Right forelimb (tissue), 1 donor: ENCODE measurements at regions not wholly inside any gene's neighbourhood (a gene's known extent, or its start where the extent isn't known, plus 50 kb on each side); places are given as distances from the start of the nearest gene placed in this dataset.

Experiments used
- DNase-seq: peaks from one replicate; pipeline ENCODE4 v3.0.0-alpha.2; 2018

DNA sequence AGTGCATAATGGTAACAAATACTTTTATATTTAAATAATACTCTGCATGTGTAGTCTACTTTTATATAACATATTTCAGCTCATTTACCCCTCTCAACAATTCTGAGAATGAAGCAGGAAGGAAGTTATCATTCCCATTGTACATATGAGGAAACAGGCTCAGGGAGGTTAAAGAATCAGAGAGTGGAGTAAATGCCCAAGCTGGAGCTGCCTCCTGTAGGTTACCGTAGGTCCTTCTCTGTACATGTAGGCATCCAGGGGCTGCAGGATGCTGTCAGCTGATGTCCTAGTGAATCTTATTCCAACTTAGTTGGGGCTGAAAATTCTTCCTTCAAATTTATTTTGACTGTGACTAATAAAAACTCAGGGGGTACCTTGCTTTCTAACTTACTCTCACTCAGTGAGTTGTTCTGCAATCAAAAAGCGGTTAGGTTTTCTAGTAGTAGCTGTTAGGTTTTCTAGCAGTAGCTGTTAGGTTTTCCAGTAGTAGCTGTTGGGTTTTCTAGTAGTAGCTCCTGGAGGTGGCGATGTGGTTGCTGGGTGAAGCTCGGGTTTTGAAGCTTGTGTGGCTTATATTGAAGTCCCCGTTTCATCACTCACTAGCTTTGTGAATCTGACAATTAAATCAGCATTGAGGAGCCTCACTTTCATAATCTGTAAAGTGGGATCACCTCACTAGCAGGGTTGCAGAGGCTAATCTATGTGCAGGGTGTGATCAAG lies 357.0 kb downstream of the NR2F2 start:
- DNase-seq = no peak

DNA sequence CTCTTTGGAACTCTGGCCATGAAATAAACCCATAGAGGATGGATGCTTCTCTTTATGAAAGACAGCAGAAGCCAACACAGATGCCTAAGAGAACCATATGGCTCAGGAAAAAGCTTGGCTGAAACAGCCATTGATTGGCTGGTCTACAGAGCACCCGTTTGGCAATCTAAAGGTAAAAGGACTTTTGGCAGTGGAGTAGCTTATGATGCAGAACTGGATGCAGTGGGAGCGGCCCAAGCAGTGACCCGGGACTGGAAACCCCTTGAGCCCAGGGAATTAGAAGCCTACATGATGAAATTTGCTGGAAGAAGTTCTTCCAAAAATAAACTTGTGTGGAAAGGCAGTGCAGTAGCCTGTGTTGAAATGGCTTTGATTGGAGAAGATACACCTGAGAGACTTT lies 360.2 kb downstream of the NR2F2 start:
- no peak for DNase-seq

DNA sequence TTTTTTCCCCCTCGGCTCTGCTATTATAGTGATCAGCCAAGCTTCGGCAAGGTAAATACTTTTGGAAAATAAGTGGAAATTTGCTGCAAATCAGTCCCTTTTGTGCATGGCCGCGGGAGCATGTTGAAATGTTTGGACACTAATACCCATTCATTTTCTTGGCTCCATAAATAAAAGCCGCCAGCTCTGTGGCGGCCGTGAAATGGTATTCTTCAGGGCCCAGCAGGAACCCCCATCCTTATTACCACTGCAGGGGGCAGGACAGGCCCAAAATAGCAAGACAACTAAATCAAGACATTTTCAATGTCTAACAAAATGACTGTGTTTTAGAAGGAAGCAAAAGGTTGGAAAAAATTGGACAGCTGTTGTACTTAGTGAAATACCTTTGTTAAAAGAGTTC lies 362.3 kb downstream of the NR2F2 start:
- no peak for DNase-seq

DNA sequence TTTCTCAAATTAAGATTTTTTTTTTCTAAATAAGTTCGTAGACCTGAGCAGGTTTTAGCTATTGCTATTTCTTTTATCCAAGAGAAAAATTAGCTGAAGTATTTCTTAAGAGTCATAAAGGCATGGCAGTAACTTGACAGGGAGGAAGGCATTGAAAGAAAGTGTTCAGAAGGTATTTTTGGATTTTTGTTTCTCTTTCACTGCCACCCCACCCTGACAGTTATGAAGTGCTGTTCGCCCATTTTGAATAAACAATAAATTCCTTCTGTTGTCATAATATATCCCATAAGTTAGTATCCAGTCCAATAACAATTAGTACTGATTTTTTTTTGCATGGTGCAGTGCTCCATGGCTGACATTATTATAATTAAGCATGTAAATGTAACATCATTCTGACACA lies 363.0 kb downstream of the NR2F2 start:
- no peak for DNase-seq

DNA sequence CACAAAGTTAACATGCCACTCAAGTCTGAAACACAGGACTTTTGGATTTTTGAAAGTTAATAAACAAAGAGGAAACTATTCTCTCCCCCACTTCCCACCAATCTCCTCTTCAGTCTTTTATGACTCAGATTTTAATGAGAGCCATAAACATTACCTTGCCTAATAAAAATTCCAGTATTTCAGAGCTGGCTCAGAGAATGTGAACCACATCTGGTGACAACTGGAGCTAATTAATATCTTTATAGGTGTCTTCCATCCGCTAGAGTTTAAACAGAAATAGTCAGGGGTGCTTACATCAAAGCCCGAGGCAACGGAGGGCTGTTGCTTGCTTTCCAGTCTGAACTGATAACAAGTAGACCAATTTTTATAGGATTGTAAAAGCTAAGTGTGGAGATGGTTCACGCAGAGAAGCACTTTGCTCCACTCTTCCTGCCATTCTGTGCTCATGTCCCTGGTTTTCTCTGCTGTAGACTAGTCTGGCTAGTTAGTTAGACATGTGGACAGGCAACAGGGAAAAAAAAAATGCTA lies 363.6 kb downstream of the NR2F2 start:
- no peak for DNase-seq

DNA sequence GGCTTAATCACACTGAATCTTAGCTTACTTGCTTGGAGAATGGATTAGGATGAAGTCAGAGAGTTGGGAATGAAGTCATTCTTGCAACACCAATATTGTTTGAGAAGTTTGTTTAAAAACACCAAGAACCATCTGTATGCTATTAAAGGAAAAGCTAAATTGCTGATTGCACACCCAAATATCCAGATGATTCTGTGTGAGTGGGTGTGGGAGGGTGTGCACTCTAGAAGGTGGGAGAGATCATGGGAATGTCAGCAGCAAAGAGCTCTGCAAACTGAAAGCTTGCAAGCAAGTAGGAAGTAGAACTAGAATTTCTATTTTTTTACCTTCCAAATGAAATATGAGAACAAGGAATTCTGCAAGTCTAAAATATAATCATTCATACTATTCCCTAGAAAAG lies 364.9 kb downstream of the NR2F2 start:
- DNase-seq = no peak

DNA sequence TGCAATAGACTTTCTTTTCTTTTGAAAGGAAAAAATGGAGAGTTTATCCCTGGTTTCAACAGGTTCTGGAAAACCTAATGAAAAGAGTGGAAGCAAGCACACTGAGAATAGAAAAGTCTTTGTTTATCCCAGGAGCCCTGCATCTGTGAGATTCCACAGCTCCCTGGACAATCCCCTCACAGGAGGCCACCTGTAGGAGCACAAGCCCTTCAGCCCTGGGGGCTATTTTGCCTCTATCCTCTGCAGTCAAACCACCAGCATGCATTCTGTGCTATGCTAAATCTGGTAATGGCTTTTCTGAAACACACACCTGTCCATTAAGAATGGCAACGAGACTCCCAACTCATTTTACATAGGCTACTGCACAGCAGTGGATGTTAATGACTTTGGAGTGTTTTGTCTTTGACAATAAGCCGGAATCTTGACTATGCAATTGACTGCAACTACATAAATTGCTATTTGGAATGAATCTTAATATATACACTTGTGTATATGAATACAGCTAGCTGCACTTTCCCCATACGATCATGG lies 369.4 kb downstream of the NR2F2 start:
- DNase-seq = no peak

DNA sequence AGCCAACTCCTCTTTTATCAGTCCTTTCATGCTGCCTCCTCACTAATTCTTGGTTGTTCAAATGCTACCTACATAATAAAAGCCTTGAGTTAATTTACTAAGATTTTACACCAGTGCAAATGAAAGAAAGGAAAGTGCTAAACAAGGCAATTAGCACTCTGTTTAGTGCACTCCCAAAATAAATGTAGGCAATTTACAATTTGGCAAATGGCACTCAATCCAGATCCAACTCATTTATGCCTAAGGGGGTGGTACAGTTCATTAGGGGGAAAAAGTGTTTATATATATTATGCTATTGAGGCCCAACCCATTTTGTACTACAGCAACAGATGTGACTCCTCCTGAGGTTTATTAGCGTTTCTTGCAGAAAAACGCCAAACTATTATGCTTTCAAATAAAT lies 370.1 kb downstream of the NR2F2 start:
- no peak for DNase-seq

DNA sequence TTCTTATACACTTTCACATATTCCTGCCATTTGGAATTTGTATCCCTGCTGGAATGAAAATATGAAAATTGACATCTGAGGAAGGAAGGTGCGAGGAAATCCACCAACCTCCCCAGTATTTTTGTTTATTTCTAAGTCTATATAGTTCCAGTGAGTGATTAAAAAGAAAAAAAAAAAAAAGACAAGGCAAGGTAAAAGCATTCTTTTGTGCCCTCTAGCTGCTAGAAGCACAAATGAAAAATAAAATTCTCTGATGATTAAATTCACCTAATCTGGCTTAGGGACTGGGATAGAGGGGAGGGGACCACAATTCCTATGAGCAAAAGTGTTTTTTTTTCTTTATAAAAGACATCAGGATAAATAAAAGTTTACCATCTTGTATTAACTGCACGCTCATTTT lies 370.9 kb downstream of the NR2F2 start:
- no peak for DNase-seq

DNA sequence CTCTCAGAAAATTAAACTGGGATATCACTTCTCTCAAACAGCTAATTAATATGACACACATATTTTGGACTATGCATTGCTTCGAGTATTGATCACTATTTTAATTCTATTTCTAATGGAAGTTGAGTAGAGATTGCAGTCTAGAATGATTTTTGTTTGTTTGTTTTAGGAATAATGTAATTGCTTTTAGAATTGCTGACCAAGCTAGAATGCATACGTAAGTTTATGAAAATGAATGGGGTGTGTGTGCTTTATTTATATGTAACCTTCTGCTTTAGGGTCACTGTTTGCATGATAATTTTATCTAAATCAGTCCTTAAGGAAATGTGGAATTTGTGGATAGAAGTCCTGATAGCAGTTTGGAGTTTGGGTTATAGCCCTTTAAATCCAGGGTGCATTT lies 371.4 kb downstream of the NR2F2 start:
- no peak for DNase-seq

DNA sequence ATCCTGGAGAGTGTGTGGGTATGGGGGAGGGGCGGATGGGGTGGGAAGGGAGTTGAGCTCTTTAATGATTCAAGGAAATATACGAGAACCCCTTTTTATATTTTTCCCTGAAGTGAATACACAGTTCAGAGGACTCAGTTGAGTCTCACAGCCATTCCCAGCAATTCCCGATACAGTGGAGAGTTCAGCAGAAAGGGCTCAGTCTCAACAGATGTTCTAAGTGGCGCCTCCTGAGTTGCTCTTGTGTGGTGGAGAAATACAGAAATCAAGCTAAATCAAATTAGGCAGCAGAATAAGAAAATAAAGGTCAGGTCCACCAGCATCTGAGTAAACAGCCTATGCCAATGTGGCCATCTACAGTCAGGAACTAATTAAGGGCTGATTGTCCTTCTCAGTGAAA lies 372.1 kb downstream of the NR2F2 start:
- DNase-seq = no peak

DNA sequence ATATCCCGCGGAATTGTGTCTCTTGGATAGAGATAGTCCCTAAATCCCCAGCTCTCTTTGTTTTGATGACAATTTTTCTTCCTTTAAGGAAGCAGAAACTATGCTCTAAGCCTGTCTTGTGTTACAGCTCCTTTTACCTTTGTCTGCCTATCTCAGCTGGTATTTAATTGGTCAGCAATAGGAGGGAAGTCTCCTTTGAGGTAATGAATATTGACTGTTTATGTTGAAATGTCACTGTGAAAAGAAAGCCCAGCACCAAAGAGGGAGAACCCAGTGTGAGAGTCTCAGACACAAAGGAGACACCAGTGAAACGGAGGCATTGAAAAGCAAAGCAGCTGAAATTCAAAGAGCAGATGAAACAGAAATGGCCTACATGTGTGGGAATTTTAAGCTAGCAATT lies 372.6 kb downstream of the NR2F2 start:
- DNase-seq = no peak

DNA sequence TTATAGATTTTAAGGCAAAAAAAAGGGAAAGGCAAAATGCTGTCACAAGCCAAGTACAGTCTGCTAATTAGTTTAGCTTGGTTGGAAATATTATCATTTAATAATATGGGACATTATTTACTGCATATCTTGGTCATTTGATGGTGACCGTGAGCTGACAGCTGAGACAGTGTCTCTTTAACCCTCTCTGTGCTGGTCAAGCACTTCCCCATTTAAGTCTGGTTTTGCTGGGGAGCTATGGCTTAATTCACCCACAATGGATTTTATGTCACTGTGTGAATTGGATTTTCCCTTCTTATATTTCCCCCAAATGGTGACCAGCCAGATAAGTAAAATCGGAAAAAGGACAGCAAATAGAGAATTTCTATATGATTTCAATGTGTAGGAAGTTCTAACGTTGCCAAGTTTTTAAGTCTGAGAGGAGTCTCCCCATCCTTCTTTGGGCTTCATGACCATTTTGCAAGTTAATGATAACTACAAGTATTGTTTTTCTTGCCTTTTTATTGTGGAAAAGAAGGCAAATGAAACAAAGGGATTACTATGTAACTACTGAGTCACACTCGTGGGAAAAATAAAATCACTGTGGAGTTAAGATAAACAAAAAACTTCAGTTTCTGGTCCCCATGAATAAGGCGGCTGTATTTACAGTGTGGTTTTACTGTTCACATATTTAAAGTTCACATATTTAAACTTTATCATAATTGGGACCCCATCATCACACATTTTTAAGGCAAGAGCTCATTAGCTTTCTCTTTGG lies 373.5 kb downstream of the NR2F2 start:
- DNase-seq = no peak

DNA sequence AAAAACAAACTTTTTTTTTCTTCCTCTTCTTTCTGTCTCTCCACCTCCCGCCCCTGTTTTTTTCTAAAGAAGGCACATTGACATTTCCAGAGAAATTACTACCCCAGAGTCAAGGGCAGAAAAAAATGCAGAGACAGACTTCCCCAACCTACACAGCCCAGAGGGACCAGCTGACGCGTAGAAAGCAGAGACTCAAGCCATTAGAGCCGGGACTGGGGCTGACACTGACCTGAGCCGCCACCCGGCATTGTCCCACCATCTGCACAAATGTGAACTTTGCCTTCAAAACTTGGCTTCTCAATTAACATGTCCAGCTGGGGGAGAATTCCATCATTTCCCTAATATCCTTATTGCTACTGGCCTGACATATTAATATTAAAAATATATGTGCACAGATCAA lies 385.6 kb downstream of the NR2F2 start:
- DNase-seq = no peak

DNA sequence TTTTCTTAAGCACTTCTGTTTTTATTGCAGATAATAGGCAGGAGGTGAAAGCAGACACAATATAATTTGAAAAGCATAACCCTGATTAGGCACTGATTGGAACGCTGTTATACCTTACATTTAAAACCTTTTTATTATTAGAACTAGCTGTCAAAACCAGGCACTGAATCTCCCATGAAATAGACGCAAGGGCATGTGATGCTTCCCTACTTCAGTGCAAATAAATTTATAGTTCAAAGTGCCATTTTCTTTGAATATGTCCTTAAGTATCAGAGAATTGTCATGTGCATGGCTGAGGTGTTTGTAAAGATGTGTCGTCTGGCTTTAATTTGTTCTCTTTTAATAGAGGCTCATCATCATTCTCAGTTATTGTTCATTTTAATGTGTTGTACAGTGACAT lies 386.0 kb downstream of the NR2F2 start:
- no peak for DNase-seq

DNA sequence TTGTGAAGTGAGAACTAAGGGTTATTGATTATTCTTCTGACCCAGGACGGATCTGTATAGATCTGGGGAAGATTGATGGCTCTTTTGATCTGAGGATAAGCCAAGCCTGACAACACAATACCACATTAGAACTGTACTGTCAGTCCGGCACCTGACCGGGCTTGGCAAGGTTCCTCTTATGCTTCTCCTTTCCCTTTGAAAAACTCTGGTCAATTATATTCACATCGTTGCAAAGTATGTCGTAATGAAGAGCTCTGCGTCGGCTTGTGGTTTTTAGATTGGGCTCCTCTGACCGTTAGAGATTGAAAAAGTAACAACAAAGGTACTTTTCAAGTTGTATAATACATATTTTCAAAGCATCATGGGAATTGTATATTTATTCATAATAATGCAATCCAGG lies 389.8 kb downstream of the NR2F2 start:
- DNase-seq = no peak

DNA sequence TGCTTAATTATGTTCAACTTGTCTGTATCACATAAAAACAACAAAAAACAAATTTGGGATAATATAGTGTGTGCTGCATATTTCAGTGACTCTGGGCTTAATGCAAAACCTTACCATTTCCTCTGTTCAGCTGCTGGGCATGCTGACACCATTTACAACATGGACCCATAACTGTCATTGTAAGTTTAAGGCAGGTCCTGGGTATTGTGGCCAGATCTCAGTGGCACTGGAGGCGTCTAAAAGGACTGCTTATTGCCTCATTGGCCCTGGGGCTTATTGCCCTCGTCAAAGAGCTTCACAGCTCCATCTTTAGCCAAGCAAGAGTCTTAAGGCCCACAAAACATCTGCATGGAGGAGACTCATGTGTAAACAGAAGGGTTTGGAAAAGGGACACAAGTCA lies 390.2 kb downstream of the NR2F2 start:
- no peak for DNase-seq

DNA sequence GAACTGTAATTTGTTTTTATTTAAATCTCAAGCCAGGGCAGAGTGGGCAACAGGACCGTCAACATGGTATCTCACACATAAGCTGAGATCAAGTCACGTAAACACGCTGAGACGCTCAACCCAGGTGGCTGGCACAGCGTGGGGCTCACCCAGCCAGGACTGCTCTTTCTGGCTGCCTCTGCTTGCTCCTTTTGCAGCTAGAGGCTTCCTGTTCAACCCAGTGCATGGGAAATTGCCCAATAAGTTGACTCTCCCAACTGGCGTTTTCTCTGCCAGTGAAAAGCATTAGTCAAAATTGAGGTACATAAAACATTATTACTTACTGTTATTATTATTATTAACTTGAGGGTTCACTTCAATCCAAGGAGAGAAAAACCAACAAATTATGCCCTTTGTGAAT lies 398.1 kb downstream of the NR2F2 start:
- DNase-seq = no peak

DNA sequence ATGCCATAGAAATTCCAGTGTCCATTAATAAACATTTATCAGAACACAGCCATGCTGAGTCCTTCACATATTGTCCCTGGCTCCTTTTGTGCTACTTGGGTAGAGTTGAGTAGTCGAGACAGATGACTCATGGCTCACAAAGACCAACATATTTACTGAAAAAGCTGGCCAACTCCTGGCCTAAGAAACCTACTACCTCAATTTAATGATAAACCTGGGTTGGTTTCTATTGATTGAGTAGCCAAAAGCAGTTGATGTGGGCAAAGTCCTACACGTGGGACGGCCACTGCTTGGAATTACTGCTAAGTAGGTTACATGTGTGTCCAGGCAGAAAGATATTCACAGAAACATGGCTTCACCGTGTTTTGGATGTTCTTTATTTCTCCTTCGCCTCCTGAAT lies 402.2 kb downstream of the NR2F2 start:
- no peak for DNase-seq

DNA sequence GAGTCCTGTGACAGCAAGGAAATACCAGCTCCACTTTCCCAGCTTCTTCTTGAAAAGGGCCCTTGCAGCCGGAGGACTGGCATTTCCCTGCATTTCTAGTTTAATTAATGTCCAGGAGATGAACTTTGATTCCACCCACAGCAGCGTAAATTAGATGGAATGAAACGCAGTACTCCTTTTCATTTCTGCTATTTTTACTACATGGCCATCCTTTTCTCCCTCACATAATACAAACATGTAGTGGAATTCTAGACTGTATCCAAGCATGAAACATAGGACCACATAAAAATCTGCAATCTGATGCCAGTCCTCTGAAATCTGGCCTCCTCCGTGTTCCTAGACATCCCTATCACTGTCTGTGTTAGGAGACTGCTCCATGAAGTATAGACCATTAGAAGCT lies 403.2 kb downstream of the NR2F2 start:
- DNase-seq = no peak

DNA sequence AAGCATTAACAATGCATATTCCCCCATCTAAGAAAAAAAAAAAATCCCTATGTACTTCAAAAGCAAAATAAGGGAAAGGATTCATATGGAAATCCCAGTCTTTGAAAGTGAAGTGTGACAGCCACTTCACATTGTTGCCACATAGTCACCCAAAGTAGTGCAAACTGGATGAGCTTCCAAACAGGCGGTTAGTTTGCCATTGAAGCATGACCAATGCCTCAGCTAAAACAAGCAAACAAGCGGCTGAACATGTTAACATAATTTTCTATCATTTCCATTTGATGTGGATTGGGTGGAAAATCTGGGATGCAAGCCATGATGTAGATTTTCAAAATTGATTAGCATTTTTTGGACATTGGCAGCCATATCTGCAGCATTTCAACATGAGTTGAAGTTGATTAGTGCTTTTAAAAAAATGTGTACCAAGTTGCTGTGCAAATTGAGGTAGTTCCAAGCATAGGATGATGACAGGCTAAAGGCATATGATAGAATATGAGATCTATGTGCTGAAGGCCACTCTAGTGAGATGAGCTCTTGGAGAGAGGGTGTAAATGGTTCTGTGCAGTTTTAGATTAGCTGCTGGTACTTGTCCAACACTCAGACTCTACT lies 405.2 kb downstream of the NR2F2 start:
- DNase-seq = no peak

DNA sequence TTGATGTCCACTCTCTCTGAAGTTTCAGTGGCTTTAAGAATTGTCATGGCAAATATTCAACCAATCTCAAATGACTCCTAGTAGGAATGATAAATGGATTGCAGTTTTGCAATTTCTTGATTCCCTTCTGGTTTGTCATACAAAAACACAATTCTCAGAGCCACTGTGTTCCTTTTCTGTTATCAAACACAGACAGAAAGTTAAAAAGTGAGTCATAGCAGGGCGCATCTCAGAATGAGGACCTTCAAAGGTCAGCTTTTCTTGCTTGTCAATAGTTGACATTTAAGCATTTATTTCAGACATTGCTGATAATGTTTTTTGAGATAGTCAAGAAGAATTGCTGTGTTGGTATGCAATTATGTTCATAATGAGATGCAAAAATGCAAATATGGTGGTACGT lies 405.9 kb downstream of the NR2F2 start:
- no peak for DNase-seq

DNA sequence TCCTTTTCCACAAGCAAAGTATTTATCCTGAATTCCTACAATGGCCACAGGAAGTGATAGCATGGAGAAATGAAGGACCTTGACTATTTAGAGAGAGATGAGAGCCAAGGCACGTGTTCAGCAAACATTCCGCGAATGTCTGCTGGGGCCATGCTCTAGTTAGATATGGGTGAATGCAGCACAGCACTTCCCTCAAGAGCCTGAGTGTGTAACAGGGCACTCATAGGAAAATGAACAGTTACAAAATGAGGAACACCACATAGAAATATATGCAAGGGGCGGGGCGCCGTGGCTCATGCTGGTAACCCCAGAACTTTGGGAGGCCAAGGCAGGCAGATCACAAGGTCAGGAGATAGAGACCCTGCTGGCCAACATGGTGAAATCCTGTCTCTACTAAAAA lies 406.9 kb downstream of the NR2F2 start:
- no peak for DNase-seq

DNA sequence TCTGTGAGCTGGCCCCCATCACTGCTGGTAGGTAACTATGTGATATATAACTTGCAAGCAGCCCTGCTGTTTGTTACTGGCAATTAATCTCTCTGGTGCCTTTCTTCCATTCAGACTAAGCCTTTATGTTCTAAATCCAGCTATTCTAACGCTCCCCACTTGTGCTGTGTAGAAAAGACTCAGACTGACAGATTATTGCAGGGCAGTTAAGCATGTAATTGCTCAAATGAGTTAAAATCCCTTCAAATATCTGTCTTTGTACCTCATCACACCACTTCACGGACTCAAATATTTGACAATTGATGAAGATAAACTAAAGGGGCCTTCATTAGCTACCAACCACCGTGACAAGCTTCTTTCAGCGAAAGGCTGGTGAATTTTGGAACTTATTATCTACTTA lies 416.2 kb downstream of the NR2F2 start:
- no peak for DNase-seq
